Kidney (tissue), 13 donors: ENCODE measurements at regions not wholly inside any gene's neighbourhood (a gene's known extent, or its start where the extent isn't known, plus 50 kb on each side); places are given as distances from the start of the nearest gene placed in this dataset.

Experiments used
- DNase-seq, 5 donors: peaks; one replicate each; pipeline ENCODE4 v3.0.0-alpha.2; 2013 to 2020
- FAIRE-seq: peaks from 2 replicates; lab custom pipeline; 2012; peaks lifted over from hg19 to GRCh38; lab: Jason Lieb, UNC
- H3K27ac ChIP-seq, 2 donors: one replicate each; pipeline ENCODE4 v1.7.0; 2013; ENCODE audit warnings: low read depth in 2 of 2, low read length in 2 of 2, inconsistent platforms in 1 of 2
- H3K27me3 ChIP-seq: one replicate; pipeline ENCODE4 v1.7.1; 2013; ENCODE audit warnings: low read length, inconsistent platforms; ENCODE audit not compliant: control insufficient read depth, insufficient read depth
- H3K36me3 ChIP-seq, 3 donors: one replicate each; pipeline versions ENCODE4 v1.7.0 to v1.7.1; 2013; ENCODE audit warnings: low read length in 3 of 3, control low read depth in 1 of 3, inconsistent platforms in 1 of 3; ENCODE audit not compliant: insufficient read depth in 3 of 3, control insufficient read depth in 2 of 3
- H3K4me1 ChIP-seq, 3 donors: one replicate each; pipeline versions ENCODE4 v1.7.0 to v1.7.1; 2013; ENCODE audit warnings: low read length in 3 of 3, inconsistent platforms in 1 of 3, low read depth in 1 of 3; ENCODE audit not compliant: control insufficient read depth in 2 of 3, insufficient read depth in 2 of 3
- H3K4me3 ChIP-seq, 3 donors: one replicate each; pipeline versions ENCODE4 v1.7.0 to v1.8.1; 2013; ENCODE audit warnings: low read length in 3 of 3, control low read depth in 1 of 3, inconsistent platforms in 1 of 3
- H3K9ac ChIP-seq, 3 donors: one replicate each; pipeline versions ENCODE4 v1.7.0 to v1.7.1; 2013; ENCODE audit warnings: low read length in 3 of 3, control low read depth in 1 of 3, inconsistent platforms in 1 of 3
- H3K9me3 ChIP-seq, 3 donors: one replicate each; pipeline versions ENCODE4 v1.7.0 to v1.7.1; 2013; ENCODE audit warnings: low read length in 3 of 3, control low read depth in 1 of 3, inconsistent platforms in 1 of 3; ENCODE audit not compliant: control insufficient read depth in 2 of 3, insufficient read depth in 1 of 3
- intact Hi-C: fragments of 100-400 bp; cut with DNase I; formaldehyde crosslinking; loops from one replicate; pipeline ENCODE4 v1.11.1; 2022
- TF ChIP-seq, protein P1 (sequence below): IDR thresholded peaks from 3 replicates; pipeline ENCODE4 v1.5.1; 2012; ENCODE audit warnings: mild to moderate bottlenecking, moderate library complexity, borderline replicate concordance; ENCODE audit not compliant: insufficient read depth; ENCODE audit errors: extremely low read depth
- donor health status: control.
- donor health status: control.
- donor health status: control.
- donor health status: control.
- donor health status: control.
- donor health status: DM: yes; HTN: yes; CAD: no.
- donor health status: Normal renal cell carcinoma (clear cell type).

DNA sequence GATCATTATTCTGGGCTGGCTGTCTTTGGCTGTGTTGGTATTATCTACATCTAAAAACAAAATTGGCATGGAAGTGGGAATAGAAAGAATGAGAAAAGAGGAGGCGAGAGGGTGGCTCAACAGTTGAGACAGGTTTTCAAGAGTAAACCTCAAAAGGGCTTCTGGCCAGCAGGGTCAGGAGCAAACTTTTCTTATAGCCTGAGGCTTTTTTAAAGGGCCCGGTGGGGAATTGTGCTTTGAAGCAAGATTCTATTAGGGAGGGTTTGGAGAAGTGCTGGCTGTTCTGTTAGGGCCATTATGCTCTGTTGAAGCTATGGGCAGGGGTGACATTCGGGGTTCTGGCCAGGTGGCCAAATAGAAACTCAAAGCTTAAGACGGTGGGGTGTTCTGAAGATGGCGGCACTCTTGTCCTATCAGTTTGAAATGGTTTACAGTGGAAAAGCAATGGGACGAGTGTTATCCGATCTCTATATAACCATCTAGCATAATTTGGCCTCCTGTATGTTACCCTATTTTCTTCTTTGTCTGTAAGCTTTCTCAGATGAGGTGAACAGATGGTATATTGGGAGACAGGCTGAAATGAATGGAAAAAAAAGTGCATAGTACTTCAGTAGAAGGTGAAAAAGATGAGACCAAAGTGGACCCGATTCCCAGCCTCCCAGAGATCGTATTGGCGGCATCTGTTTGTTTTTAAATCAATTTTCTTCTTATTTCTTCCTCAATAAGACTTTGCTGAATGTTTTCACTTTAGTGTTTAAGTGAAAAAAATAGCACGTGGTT lies 132.1 kb upstream of the CNR1 start:
- no peaks in the 10 kb centered on the region for H3K4me1 ChIP-seq
- no peaks in the 10 kb centered on the region for H3K36me3 ChIP-seq
- H3K9me3 ChIP-seq, result no peaks in the 10 kb centered on the region
- TF ChIP-seq, protein P1, sequence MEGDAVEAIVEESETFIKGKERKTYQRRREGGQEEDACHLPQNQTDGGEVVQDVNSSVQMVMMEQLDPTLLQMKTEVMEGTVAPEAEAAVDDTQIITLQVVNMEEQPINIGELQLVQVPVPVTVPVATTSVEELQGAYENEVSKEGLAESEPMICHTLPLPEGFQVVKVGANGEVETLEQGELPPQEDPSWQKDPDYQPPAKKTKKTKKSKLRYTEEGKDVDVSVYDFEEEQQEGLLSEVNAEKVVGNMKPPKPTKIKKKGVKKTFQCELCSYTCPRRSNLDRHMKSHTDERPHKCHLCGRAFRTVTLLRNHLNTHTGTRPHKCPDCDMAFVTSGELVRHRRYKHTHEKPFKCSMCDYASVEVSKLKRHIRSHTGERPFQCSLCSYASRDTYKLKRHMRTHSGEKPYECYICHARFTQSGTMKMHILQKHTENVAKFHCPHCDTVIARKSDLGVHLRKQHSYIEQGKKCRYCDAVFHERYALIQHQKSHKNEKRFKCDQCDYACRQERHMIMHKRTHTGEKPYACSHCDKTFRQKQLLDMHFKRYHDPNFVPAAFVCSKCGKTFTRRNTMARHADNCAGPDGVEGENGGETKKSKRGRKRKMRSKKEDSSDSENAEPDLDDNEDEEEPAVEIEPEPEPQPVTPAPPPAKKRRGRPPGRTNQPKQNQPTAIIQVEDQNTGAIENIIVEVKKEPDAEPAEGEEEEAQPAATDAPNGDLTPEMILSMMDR, result no peak
- no peak overlapping the region for H3K27ac ChIP-seq
- DNase-seq (no peak), FAIRE-seq (no peak)
- intact Hi-C loops, result no loop called here
- no peaks in the 10 kb centered on the region for H3K27me3 ChIP-seq
- H3K4me3 ChIP-seq, result no peak overlapping the region
- H3K9ac ChIP-seq, result no peak overlapping the region

DNA sequence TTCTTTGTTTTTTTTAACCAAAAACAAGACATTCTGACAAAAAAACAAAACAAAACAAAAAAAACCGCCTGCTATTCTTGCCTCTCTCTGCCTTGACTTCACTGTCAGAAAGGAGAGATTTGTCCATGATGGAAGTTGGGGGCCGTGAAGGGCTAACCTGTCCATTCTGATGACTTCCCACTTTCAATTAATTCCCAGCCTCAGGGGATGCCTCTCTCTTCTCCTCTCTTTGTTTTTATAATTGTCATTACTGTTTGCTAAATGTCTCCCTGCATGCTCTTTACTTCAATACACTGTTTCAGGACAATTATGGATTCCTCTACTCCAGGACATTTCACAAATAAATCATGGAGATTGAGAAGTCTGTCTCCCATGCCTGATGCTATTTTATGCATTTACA lies 130.5 kb upstream of the CNR1 start:
- Histone ChIP-seq H3K36me3 (no peaks in the 10 kb centered on the region), H3K4me1 (no peaks in the 10 kb centered on the region), H3K4me3 (no peak overlapping the region), H3K9ac (no peak overlapping the region), H3K27ac (no peak overlapping the region), H3K9me3 (no peaks in the 10 kb centered on the region), H3K27me3 (no peaks in the 10 kb centered on the region)
- intact Hi-C loops, result no loop called here
- FAIRE-seq, result no peak
- no peak for DNase-seq
- TF ChIP-seq, protein P1, result no peak

DNA sequence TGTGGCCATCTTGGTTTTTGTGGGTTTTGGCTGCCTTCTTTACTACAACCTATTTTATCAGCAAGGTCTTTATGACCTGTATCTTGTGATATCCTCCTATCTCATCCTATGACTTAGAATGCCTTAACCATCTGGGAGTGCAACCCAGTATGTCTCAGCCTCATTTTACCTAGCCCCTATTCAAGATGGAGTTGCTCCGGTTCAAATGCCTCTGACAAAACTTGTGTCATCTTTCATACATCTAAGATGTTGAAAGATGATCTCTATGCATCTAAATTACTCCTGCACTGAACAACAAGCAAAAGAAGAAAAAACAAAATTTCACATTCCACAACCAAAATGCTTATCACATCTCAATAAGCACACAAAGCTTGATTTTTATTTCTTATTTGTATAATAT lies 129.5 kb upstream of the CNR1 start:
- DNase-seq (no peak), FAIRE-seq (no peak)
- TF ChIP-seq, protein P1, result no peak
- Histone ChIP-seq H3K9me3 (no peaks in the 10 kb centered on the region), H3K9ac (no peak overlapping the region), H3K4me3 (no peak overlapping the region), H3K36me3 (no peaks in the 10 kb centered on the region), H3K4me1 (no peaks in the 10 kb centered on the region), H3K27me3 (no peaks in the 10 kb centered on the region), H3K27ac (no peak overlapping the region)
- intact Hi-C loops, result no loop called here
